Endothelial cell of umbilical vein (primary cell): ENCODE measurements at regions not wholly inside any gene's neighbourhood (a gene's known extent, or its start where the extent isn't known, plus 50 kb on each side); places are given as distances from the start of the nearest gene placed in this dataset.

ENCODE experiments used
- BruUV-seq: library from RNA; stranded (reverse); fragments of 400-500 nt; replicated peaks from 2 replicates; lab custom pipeline; 2021; lab: Mats Ljungman, UMichigan
- CTCF ChIA-PET: fragments of 300-600, 350-600 bp; sonication (Branson Sonifier 250); formaldehyde crosslinking; loops from one replicate; lab custom pipeline; 2021; ENCODE audit warnings: antibody characterized with exemption, inconsistent platforms; lab: Charles Lee
- POLR2A ChIA-PET: fragments of 300-600, 350-600 bp; sonication (Branson Sonifier 250); formaldehyde crosslinking; loops from one replicate; lab custom pipeline; 2021; ENCODE audit warnings: antibody characterized with exemption, inconsistent platforms; lab: Charles Lee
- DNase-seq: peaks from one replicate; pipeline ENCODE4 v3.0.0-alpha.2; 2011; ENCODE audit warnings: low read depth, low spot score
- FAIRE-seq: peaks from 2 replicates; lab custom pipeline; 2011; peaks lifted over from hg19 to GRCh38; lab: Jason Lieb, UNC
- H2AFZ ChIP-seq: 2 replicates; pipeline ENCODE4 v1.6.0; 2012; ENCODE audit warnings: low read depth, low read length, control low read depth, inconsistent platforms
- H3K27ac ChIP-seq: 2 replicates; pipeline ENCODE4 v1.5.1; 2011; ENCODE audit warnings: low read depth, mild to moderate bottlenecking, control low read depth, low read length, moderate library complexity; ENCODE audit not compliant: insufficient read depth
- H3K27me3 ChIP-seq, 2 experiments: 2 replicates each; pipeline versions ENCODE4 v1.6.0 to v1.6.1; 2011; ENCODE audit warnings: low read length in 2 of 2, mixed read lengths in 1 of 2; ENCODE audit not compliant: control insufficient read depth in 2 of 2, insufficient read depth in 2 of 2
- H3K36me3 ChIP-seq, 2 experiments: 2 replicates in 1 of 2; 3 replicates in 1 of 2; pipeline ENCODE4 v1.5.1; 2011; ENCODE audit warnings: low read length in 2 of 2, mild to moderate bottlenecking in 1 of 2, moderate library complexity in 1 of 2; ENCODE audit not compliant: control insufficient read depth in 2 of 2, insufficient read depth in 2 of 2; ENCODE audit errors: extremely low read depth in 1 of 2
- H3K4me1 ChIP-seq: 3 replicates; pipeline ENCODE4 v1.5.1; 2011; ENCODE audit warnings: mild to moderate bottlenecking, low read length; ENCODE audit not compliant: control insufficient read depth, insufficient read depth; ENCODE audit errors: extremely low read depth
- H3K4me2 ChIP-seq: 2 replicates; pipeline ENCODE4 v1.6.1; 2011; ENCODE audit warnings: low read length, control low read depth, mixed read lengths; ENCODE audit not compliant: insufficient read depth
- H3K4me3 ChIP-seq, 3 experiments: fragments of 200-600 bp in 1 of 3; sonication (generic), shearing (Covaris generic) in 1 of 3; replicated peaks in 1 of 3; 2 replicates each; pipeline ENCODE4 v1.5.1; 2011 to 2016; ENCODE audit warnings: control low read depth in 3 of 3, low read length in 3 of 3, mild to moderate bottlenecking in 2 of 3, inconsistent platforms in 1 of 3, low read depth in 1 of 3, moderate library complexity in 1 of 3; ENCODE audit not compliant: insufficient read depth in 1 of 3
- H3K79me2 ChIP-seq: 2 replicates; pipeline ENCODE4 v1.6.0; 2012; ENCODE audit warnings: low read length, inconsistent platforms; ENCODE audit not compliant: control insufficient read depth, insufficient read depth
- H3K9ac ChIP-seq: replicated peaks from 2 replicates; pipeline ENCODE3; 2011; ENCODE audit warnings: low read length, control low read depth; ENCODE audit not compliant: insufficient read depth; ENCODE audit errors: extremely low read depth
- H3K9me1 ChIP-seq: replicated peaks from 3 replicates; pipeline ENCODE4 v1.6.0; 2011; ENCODE audit warnings: mild to moderate bottlenecking, low read length; ENCODE audit not compliant: control insufficient read depth, insufficient read depth; ENCODE audit errors: extremely low read depth
- H3K9me3 ChIP-seq: replicated peaks from 2 replicates; pipeline ENCODE4 v1.5.1; 2012; ENCODE audit warnings: low read length, inconsistent platforms; ENCODE audit not compliant: control insufficient read depth, insufficient read depth
- H4K20me1 ChIP-seq: replicated peaks from 2 replicates; pipeline ENCODE3; 2011; ENCODE audit warnings: mild to moderate bottlenecking, low read length; ENCODE audit not compliant: control insufficient read depth, insufficient read depth; ENCODE audit errors: extremely low read depth
- EZH2 ChIP-seq: IDR thresholded peaks from 2 replicates; pipeline ENCODE4 v1.6.1; 2012; ENCODE audit warnings: borderline replicate concordance, low read depth, mild to moderate bottlenecking, moderate library complexity, low read length, inconsistent platforms; ENCODE audit not compliant: severe bottlenecking
- FOS ChIP-seq: IDR thresholded peaks from 2 replicates; pipeline ENCODE4 v1.6.1; 2011; ENCODE audit warnings: mild to moderate bottlenecking, low read length, moderate library complexity, borderline replicate concordance; ENCODE audit not compliant: insufficient read depth
- GATA2 ChIP-seq: IDR thresholded peaks from 2 replicates; pipeline ENCODE4 v1.7.0; 2011; ENCODE audit warnings: low read depth, mild to moderate bottlenecking, moderate library complexity, mixed read lengths, low read length; ENCODE audit not compliant: insufficient read length, insufficient read depth
- JUN ChIP-seq: IDR thresholded peaks from 2 replicates; pipeline ENCODE4 v1.6.1; 2011; ENCODE audit warnings: borderline replicate concordance, low read depth; ENCODE audit not compliant: insufficient read length, insufficient read depth
- MAX ChIP-seq: IDR thresholded peaks from 2 replicates; pipeline ENCODE4 v1.6.1; 2011; ENCODE audit not compliant: insufficient read depth, insufficient read length
- MYC ChIP-seq: IDR thresholded peaks from one replicate; pipeline ENCODE4 v1.6.1; 2011; ENCODE audit warnings: mild to moderate bottlenecking, low read depth, low read length
- POLR2A ChIP-seq: IDR thresholded peaks from 2 replicates; pipeline ENCODE4 v1.6.1; 2012; ENCODE audit warnings: low read depth, mild to moderate bottlenecking, control low read depth, low read length
- POLR2AphosphoS5 ChIP-seq: IDR thresholded peaks from 2 replicates; pipeline ENCODE4 v1.6.1; 2012; ENCODE audit warnings: low read depth, mild to moderate bottlenecking, control low read depth, low read length, moderate library complexity; ENCODE audit not compliant: insufficient read depth
- dilution Hi-C: fragments of 300-500 bp; cut with MboI; formaldehyde crosslinking; loops from one replicate; pipeline ENCODE4 v1.15.0; 2019; ENCODE audit warnings: low sequenced_read_pairs; ENCODE audit not compliant: extremely low pct_ligation_motif_present
- intact Hi-C: fragments of 100-400 bp; cut with micrococcal nuclease; formaldehyde crosslinking; loops from one replicate; pipeline ENCODE4 v1.10.0; 2022
- TF ChIP-seq, protein P1 (sequence below), 2 donors: IDR thresholded peaks; 1 replicate in 1 of 2; 2 replicates in 1 of 2; pipeline ENCODE4 v1.5.1; 2011; ENCODE audit warnings: low read length in 2 of 2, mild to moderate bottlenecking in 2 of 2, moderate library complexity in 2 of 2, control low read depth in 1 of 2, inconsistent platforms in 1 of 2, low read depth in 1 of 2; ENCODE audit not compliant: insufficient read depth in 1 of 2; ENCODE audit errors: extremely low read depth in 1 of 2

- DNase-seq: no peak
- Histone ChIP-seq H3K9ac (no peak overlapping the region), H3K79me2 (no peaks in the 10 kb centered on the region), H3K27ac (no peak overlapping the region), H3K4me3 (no peak overlapping the region), H2AFZ (no peak overlapping the region), H3K27me3 (no peaks in the 10 kb centered on the region), H4K20me1 (no peaks in the 10 kb centered on the region), H3K4me1 (peaks cover under 1% of the 10 kb centered on the region), H3K9me1 (no peaks in the 10 kb centered on the region), H3K9me3 (no peaks in the 10 kb centered on the region), H3K36me3 (no peaks in the 10 kb centered on the region), H3K4me2 (no peak overlapping the region)
- BruUV-seq: no TSS peak
- FAIRE-seq: no peak
- CTCF ChIA-PET: no interaction called here
- no peak for TF ChIP-seq EZH2
- no peak for TF ChIP-seq MAX
- TF ChIP-seq JUN: no peak
- TF ChIP-seq POLR2A: no peak
- no peak for TF ChIP-seq MYC
- no peak for TF ChIP-seq GATA2
- TF ChIP-seq FOS: no peak
- TF ChIP-seq, protein P1, sequence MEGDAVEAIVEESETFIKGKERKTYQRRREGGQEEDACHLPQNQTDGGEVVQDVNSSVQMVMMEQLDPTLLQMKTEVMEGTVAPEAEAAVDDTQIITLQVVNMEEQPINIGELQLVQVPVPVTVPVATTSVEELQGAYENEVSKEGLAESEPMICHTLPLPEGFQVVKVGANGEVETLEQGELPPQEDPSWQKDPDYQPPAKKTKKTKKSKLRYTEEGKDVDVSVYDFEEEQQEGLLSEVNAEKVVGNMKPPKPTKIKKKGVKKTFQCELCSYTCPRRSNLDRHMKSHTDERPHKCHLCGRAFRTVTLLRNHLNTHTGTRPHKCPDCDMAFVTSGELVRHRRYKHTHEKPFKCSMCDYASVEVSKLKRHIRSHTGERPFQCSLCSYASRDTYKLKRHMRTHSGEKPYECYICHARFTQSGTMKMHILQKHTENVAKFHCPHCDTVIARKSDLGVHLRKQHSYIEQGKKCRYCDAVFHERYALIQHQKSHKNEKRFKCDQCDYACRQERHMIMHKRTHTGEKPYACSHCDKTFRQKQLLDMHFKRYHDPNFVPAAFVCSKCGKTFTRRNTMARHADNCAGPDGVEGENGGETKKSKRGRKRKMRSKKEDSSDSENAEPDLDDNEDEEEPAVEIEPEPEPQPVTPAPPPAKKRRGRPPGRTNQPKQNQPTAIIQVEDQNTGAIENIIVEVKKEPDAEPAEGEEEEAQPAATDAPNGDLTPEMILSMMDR (IDR thresholded peaks at IDR 0.05; ENCODE audit: extremely low read depth in 1 of 2, insufficient read depth in 1 of 2, low read depth in 1 of 2, low read length in 2 of 2): no peak
- TF ChIP-seq POLR2AphosphoS5: no peak
- intact Hi-C loops (no loop called here), dilution Hi-C loops (no loop called here)
- POLR2A ChIA-PET: no interaction called here
Observed at GRCh38 chr1:234681065-234681464, 71.1 kb upstream of the IRF2BP2 start.
